HG02973 (cell line): ENCODE measurements at regions not wholly inside any gene's neighbourhood (a gene's known extent, or its start where the extent isn't known, plus 50 kb on each side); places are given as distances from the start of the nearest gene placed in this dataset.
"Not testable (repeated sequence)": the region's sequence is repeated elsewhere in the genome, so short reads cannot be mapped to it uniquely, and the experiment has no call there.

Experiments
- ATAC-seq: cut with Tn5 transposase; IDR thresholded peaks from one replicate; pipeline ENCODE4 v1.9.1; 2021; ENCODE audit warnings: moderate library complexity; ENCODE audit not compliant: unreplicated experiment

DNA sequence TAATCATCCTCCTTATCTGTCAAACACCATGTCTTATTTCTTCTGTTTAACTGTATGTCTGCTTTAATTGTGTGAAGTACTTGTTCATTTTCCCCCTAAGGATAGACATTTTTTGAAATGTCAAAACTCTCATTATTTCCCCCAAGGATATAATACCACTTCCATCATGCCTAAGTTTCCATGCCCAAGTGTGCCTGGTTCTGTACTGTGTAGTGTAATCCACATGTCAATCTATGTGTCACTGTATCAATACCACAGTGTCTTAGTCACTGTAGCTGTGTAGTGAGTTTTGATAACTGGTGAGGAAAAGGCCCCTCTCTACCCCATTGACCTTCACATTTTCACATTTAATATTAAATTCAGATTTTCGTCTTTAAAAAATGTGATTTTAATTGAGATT is 1265.5 kb downstream of the PCDH9 start:
- no peak for ATAC-seq

DNA sequence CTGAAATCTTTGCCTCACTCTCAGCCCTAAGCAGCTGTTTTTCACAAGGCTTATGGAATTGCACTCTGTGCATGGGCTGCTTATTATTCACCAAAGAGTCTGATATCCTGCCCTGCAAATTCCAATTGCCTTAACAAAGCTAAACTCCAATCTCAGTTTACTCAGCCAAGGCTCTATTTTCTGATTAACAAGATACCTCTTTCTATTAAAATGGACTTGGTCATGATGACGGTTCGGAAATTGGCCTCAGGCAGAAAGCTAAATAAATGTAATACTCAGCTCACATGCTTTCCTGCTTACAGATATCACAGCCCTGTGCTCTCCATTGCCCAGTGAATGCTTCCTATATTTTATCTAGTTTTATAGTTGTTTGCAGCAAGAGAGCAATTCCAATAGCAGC is 1270.8 kb downstream of the PCDH9 start:
- no peak for ATAC-seq

DNA sequence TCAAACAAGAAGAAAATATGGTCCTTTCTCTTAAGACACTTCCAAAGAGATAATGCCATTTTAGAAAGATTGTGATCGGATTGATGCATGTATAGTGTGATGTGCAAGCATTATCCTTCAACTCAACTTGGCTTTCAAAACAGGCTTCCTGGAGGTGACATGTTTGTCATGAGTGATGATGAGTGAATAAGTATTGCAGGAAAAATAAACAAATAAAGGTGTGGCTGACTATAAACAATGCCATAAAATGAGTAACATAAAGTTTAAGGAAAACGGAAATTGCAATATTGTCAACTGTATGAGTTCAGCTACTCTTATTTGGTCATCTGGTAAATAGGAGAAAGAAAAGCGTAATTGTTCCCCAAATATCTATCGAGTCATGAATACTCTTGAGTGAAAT is 1283.7 kb downstream of the PCDH9 start:
- no peak for ATAC-seq

DNA sequence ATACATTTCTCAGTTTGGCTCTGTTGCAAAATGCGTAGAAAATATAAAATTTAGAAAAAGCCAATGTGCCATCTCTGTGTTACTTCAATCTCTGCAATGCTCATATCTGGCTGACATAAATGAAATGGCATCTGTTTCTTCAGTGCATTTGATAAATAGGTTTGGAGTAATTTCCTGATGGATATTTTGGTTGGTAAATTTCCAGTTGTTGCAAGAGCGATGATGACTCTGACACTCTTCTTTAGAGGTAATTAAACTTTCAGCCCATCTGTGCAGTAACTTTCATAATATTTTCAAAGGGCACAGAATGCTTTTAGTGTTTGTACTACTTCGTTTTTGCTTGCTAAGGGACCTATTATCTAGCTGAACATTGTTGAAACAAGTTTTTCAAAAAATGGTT is 1286.4 kb downstream of the PCDH9 start:
- no peak for ATAC-seq

DNA sequence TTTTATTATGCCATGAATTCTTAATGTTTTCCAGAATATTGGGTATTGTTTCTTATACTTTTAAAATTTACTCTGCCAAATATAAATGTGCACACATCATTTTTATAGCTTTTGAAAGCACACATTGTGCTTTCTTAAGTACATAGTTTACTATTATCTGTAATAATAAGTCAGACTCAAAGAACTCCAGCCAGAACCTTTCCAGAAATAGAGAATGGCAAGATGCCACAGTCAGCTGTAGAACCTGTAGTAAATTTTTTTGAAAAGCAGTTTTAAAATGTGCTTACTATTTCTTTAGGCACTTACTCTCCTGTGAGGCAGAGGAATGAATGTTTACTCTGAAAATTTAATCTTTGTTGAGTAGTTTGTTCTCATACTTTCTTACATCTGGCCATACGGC is 1287.1 kb downstream of the PCDH9 start:
- ATAC-seq: no peak

DNA sequence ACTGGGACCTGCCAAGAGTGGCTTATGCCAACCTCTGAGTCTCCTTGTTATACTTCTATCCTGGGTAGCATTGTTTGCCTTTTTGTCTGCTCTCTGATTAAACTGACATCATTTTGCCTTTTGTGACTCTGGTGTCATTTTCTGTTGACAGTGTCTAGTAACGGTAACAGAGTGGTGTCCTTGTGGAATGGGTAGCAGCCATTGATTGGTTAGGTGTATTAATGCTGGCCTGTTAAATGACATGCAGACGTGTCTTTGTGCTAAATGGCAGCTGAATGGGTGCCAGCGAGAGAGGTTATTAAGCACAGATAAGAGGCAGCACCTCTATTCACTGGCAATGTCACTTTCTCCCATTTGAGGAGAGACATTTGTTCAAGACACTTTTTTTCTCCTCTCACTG is 1289.4 kb downstream of the PCDH9 start:
- ATAC-seq: no peak

DNA sequence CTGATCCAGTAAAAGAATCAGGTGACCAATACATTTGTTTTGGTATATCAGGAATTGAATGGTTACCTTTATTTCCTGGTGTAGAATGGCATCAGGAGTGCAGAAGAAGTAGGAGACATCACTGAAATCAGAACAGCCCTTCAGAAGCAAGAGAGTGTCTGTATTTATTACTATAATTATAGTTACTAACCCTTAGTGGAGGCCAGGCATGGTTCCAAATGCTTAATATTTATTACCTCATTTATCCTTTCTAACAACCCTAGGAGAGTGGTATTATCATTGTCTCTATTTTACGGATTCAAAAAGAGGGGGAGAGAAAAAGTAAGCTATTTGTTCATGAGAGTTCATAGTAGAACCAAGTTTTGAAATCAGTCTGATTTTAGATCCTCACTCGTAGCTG is 1292.9 kb downstream of the PCDH9 start:
- no peak for ATAC-seq

DNA sequence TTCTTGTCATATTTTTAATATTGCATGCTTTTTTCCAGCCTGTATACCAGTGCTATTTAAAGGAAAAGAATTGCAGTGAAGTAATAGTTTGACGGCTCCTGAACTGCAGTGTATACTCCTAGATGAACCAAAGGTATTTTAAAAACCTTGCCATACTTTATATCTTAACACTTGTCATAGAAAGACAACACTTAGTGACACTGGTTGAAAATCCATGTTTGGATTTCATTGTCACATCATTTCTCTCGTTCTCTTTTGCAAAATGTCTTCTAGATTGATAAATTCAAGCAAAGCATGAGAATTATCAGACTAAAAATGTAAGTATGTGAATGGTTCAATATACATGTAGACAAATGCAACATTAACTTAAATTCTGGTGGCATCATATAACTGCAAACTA is 1293.9 kb downstream of the PCDH9 start:
- ATAC-seq: no peak

DNA sequence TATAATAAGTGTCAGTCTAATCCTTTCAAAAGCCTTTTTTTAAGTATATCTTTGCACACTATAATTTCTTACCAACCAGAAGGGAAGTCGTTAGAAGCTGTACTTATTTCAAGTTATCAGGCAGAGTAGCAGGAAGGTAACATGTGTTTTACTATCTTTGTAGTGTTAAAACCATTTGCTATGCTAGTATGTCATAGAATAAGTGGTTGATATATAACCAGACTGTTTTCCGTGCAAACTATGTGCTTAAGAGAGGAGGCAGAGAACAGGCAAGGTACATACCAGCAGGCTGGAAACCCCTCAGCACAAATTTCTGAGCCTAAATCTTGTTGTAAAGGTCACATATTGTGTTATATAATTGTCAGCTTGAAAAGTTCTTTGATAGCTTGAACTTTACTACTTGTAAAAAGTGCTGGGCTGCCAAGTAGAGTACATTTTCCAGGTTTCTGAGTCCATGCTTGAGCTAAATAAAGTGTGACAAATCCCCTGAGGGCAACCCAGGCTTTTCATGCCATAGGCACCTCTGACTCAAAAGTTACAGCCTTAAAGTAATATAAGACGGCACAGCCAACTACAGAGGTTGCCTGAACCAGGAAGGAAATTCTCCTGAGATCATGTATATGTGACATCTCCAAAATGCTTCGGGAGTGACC is 1297.4 kb downstream of the PCDH9 start:
- no peak for ATAC-seq

DNA sequence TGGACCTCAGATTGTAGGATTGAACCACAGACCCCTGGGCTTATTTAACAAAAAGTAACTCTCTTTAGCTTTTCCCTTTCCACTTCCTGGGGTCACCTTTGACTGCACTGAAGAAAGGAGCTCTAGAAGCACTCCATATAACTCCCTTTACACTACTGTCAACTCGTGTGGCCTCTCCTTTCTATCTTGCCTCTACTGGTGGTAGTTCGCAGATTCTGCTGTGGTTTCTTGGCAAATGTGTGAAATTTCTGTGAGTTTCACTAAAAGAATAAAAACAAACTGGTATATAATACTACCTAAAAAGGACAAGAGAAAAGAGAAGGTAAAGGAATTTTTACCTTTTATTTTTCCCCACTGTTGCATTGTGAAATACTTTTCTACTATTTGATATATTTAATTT is 1298.1 kb downstream of the PCDH9 start:
- no peak for ATAC-seq

DNA sequence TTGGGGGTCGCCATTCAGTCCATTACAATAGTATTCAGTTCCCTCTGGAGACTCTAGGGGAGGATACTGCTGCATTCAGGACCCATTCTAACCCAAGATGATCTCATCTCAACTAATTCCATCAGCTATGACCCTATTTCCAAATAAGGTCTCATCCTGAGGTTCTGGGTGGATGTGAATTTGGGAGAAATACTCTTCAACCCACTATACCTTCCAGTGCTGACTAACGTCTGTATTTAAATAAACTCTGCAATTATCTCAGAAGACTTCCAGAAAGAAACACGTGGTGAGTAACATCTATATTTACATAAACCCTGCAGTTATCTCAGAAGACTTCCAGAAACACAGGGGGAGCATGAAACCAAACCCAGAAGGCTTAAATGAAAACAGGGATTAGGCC is 1300.7 kb downstream of the PCDH9 start:
- no peak for ATAC-seq

DNA sequence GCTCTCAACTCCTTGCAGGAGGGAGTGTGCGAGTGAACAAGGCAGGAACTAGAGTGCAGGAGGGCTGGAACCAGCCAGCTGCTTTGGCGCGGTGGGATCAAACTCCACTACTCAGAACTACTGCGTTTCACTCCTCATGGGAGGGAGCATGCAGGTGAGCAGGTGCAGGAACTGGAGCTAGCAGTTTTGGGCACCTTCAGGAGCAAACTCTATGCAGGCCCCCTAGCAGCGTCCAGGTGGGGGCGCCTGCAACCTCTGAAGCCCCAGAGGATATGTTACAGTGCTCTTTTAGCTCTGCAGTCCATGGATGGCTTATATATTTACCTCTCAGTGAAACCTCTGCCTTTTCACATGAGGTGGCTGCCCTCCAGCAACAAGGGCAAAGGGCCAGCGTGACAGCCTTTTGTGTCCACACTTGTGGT is 1303.4 kb downstream of the PCDH9 start:
- ATAC-seq: no peak

DNA sequence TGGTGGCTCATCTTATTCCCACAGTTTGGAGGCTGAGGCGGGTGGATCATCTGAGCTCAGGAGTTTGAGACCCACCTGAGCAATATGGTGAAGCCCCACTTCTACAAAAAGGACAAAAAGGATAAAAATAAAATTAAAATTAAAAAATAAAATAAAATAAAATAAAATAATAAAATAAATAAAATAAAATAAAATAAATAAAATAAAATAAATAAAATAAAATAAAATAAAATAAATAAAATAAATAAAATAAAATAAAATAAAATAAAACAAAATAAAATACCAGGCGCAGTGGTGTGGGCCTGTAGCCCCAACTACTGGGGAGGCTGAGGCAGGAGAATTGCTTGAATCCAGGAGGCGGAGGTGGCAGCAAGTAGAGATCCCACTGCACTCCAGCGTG is 1307.3 kb downstream of the PCDH9 start:
- not testable (repeated sequence) for ATAC-seq

DNA sequence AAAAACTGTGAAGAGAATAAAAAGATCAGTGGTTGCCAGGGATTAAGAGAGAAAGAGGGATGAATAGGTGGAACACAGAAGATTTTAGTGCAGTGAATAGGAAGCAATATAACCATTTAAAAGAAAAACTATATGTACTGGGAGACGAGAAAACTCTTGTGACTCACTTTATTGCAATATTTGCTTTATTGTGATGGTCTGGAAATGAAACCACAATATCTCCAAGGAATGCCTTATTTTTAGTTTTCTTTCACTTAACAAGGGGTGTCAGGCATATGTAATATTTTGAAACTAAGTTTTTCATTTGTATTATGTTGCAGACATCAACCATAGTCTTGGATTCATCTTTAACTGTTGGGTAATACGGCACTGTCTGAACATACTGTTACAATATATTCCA is 1308.2 kb downstream of the PCDH9 start:
- ATAC-seq: no peak

DNA sequence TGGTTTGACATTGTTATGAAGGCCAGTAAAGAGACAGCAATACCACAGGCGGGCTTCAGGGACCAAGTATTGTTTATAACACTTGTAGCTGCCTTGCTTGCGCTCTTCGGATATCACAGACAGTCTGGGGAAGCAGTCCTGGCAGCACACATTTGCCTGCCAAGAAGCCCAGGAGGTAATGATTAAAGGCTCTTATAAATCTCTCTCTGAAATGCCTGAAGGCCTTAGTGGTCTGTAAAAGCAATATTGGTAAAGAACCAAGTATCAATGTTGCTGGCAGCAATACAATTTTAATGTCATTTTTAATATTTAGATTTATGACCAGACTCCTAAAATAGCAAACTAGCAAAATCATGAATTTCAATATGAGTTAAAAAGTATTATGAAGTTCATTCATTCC is 1312.4 kb downstream of the PCDH9 start:
- no peak for ATAC-seq

DNA sequence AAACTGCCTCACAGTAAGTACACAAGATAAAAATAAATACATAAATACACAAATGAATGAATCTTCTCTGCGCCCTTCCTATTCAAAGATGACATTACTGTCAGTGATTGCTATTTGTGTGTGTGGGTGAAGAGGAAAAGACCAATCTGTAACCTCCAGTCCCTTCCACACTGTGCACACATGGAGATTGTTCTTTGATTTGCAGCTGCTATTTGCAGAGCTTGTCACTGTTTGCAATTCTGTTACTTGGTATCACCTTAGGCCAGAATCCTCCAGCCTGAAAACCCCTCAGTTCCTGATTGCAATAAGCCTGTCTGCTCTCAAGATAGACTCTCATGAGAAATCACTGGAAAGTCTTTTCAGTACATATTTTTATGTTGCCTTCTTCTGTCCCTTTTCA is 1314.9 kb downstream of the PCDH9 start:
- no peak for ATAC-seq

DNA sequence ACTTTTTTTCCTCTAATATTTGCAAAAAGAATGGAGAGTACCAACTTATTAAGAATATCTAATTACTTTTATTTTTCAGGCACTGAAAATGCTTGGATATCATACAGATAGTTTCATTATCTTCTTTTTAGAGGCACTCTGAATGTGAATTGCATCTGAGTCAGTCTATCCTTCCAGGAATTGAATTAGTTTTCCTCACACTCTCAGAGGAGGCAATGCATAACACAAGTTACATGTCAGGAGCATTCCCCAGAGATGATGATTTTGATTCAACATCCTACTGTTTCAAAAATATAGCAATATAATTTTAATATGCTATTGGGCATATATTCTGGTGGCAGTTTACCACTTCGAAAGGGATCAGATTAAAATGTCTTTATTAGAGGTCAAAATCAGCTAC is 1315.4 kb downstream of the PCDH9 start:
- ATAC-seq: no peak

DNA sequence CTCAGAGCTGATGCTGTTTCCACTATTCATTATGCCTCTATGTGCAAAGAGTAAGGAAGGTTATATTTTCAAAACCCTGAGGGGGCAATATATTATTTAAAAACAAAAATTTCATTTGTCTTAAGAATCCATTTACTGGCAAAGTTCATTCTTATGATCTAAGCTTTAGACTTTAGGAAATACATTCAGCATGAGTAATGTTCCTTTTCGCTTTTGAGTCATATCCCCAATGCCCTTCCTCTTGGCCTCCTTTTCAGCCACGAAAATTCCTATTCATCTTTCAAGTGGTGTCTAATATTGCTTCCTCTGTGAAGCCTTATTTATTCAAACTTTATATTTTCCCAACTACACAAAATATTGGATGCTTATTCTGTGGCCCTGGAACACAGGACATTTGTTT is 1317.0 kb downstream of the PCDH9 start:
- no peak for ATAC-seq

DNA sequence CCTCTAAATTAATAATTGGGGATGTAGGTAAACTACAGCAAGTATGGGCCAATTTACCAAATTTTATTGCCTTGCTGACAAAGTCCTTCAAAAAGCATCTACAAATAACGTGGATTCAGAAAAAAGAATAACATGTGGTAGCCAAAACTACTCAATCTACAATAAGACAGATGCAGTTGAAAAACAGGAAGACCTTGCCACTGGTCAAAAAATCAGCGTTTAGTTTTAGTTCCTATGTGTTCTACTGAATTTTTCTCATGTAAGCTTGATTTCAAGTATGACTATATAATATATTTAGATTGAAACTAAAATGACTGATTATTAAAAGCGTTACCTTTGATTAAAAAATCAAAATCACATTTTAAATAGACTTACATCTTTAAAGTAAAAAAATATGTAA is 1317.6 kb downstream of the PCDH9 start:
- ATAC-seq: no peak

DNA sequence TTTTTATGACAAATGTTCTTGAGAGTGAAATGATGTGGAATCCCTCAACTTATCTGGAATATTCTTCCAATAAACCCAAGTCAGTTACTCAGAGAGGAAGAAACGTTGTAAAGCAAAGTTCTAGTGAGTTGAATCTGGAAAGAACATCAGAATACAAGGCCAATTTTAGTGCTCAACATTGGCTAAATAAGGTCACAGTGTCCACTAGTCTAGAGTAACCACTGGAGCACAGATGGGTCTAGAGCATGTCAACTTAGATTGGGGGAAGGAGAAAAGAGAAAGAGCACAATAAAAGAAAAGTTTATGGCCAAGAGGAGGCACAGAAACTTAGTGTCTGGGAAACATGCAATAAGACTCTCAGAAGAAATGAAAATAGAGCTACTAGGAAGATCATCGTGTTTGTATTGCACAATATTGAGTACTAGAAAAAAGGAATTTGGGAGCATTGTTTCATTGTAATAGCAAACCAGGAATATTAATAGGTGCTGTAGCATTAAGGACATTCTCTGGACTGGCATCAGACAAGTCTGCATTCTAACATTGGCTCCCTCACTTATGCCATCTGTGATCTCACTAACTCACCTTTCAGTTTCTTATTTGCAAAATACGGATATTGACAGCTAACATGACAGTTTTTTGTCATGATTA is 1318.5 kb downstream of the PCDH9 start:
- no peak for ATAC-seq

DNA sequence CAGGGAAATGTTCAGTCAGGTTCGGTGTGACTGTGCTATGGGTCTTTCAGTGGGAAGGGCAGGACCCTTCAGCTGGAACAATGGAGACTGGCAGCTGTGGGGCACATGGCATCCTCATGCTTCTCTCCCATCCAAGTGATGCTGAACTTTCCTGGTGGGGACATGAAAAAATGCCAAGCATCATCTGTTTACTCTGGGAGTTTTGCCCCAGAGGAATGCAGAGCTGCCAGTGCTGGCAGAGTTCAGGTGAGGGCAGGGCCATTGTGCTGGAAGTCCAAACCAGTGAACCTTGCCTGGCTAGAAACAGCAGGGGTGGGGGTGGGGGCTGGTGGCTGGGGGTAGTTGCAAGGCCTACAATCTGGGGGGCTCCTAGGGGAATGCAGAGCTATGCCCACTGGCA is 1320.6 kb downstream of the PCDH9 start:
- no peak for ATAC-seq

DNA sequence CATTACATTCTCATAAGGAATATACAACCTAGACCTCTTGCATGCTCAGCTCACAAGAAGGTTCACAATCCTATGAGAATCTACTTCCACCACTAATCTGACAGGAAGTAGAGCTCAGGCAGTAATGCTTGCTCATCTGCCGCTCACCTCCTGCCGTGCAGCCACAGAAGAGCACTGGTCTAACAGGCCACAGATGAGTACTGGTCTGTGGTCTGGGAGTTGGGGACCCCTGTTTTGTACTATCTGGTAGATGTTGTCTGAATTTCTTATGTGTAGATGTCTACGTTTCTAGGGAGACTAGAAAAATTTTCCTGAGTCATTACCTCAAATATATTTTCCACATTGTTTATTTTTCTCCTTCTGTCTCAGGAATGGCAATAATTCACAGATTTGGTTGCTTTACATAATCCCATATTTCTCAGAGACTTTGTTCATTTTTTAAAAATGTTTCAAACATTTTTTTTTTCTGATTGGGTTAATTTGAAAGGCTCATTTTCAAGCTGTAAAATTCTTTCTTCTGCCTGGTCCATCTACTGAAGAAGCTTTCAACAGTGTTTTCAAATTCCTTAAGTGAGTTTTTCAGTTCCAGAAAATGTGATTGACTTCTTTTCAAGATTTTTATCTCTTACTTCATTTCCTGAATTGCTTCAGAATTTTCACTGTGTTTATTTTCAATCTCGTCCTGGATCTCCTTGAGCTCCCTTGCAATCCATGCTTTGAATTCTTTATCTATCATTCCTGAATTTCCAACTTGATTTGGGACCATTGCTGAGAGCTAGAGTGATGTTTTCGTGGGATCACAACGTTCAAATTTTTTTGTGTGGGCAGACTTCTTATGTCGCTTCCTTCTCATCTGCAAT is 1322.2 kb downstream of the PCDH9 start:
- ATAC-seq: no peak
